GM12878 (cell line): ENCODE measurements at regions not wholly inside any gene's neighbourhood (a gene's known extent, or its start where the extent isn't known, plus 50 kb on each side); places are given as distances from the start of the nearest gene placed in this dataset.

Experiments used
- CBX3 ChIP-seq: fragments of 200-600 bp; sonication (generic); IDR thresholded peaks from 2 replicates; pipeline ENCODE4 v1.6.1; 2016; ENCODE audit warnings: low read depth, borderline replicate concordance
- FOXK2 ChIP-seq: fragments of 450-650 bp; IDR thresholded peaks from 2 replicates; pipeline ENCODE4 v1.6.1; 2017; ENCODE audit warnings: mild to moderate bottlenecking, moderate library complexity
- JUND ChIP-seq: IDR thresholded peaks from 2 replicates; pipeline ENCODE4 v1.6.1; 2012; ENCODE audit warnings: low read depth, mild to moderate bottlenecking, low read length, improper control_type of control experiment, moderate library complexity
- RAD51 ChIP-seq: fragments of 450-650 bp; IDR thresholded peaks from 2 replicates; pipeline ENCODE4 v1.6.1; 2016; ENCODE audit warnings: moderate library complexity, mild to moderate bottlenecking, inconsistent platforms
- SIN3A ChIP-seq: IDR thresholded peaks from 2 replicates; pipeline ENCODE4 v1.6.1; 2012; ENCODE audit warnings: low read depth, low read length, improper control_type of control experiment
- YY1 ChIP-seq: IDR thresholded peaks from 2 replicates; pipeline ENCODE4 v1.6.1; 2011; ENCODE audit warnings: low read depth, mild to moderate bottlenecking, low read length
- ZNF384 ChIP-seq: IDR thresholded peaks from 2 replicates; pipeline ENCODE4 v1.6.1; 2012; ENCODE audit warnings: low read depth, mild to moderate bottlenecking, low read length, improper control_type of control experiment, borderline replicate concordance
- TF ChIP-seq, protein P1 (sequence below): IDR thresholded peaks from 2 replicates; pipeline ENCODE4 v1.6.1; 2012; ENCODE audit warnings: mild to moderate bottlenecking, low read depth, low read length

- no peak for TF ChIP-seq YY1
- TF ChIP-seq, protein P1, sequence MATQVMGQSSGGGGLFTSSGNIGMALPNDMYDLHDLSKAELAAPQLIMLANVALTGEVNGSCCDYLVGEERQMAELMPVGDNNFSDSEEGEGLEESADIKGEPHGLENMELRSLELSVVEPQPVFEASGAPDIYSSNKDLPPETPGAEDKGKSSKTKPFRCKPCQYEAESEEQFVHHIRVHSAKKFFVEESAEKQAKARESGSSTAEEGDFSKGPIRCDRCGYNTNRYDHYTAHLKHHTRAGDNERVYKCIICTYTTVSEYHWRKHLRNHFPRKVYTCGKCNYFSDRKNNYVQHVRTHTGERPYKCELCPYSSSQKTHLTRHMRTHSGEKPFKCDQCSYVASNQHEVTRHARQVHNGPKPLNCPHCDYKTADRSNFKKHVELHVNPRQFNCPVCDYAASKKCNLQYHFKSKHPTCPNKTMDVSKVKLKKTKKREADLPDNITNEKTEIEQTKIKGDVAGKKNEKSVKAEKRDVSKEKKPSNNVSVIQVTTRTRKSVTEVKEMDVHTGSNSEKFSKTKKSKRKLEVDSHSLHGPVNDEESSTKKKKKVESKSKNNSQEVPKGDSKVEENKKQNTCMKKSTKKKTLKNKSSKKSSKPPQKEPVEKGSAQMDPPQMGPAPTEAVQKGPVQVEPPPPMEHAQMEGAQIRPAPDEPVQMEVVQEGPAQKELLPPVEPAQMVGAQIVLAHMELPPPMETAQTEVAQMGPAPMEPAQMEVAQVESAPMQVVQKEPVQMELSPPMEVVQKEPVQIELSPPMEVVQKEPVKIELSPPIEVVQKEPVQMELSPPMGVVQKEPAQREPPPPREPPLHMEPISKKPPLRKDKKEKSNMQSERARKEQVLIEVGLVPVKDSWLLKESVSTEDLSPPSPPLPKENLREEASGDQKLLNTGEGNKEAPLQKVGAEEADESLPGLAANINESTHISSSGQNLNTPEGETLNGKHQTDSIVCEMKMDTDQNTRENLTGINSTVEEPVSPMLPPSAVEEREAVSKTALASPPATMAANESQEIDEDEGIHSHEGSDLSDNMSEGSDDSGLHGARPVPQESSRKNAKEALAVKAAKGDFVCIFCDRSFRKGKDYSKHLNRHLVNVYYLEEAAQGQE = no peak
- TF ChIP-seq JUND = no peak
- TF ChIP-seq SIN3A = no peak
- TF ChIP-seq CBX3 = no peak
- TF ChIP-seq FOXK2 = no peak
- TF ChIP-seq RAD51 = no peak
- TF ChIP-seq ZNF384 = no peak
These were observed 183.6 kb upstream of the RUNX1 start for GRCh38 chr21:35232545-35233176.
